HEK293 (cell line): ENCODE measurements at regions not wholly inside any gene's neighbourhood (a gene's known extent, or its start where the extent isn't known, plus 50 kb on each side); places are given as distances from the start of the nearest gene placed in this dataset.

ENCODE experiments used
- CTCF ChIP-seq: fragments of 450-650 bp; formaldehyde crosslinking; IDR thresholded peaks from 2 replicates; pipeline ENCODE4 v1.5.1; 2016; ENCODE audit warnings: missing biosample characterization, missing genetic modification characterization
- IKZF3 ChIP-seq: fragments of 450-650 bp; IDR thresholded peaks from 2 replicates; pipeline ENCODE4 v1.5.0; 2018; ENCODE audit warnings: missing biosample characterization, mild to moderate bottlenecking, missing genetic modification characterization, moderate library complexity
- SP2 ChIP-seq: fragments of 450-650 bp; formaldehyde crosslinking; IDR thresholded peaks from 2 replicates; pipeline ENCODE4 v1.5.1; 2016; ENCODE audit warnings: missing biosample characterization, missing genetic modification characterization

- TF ChIP-seq SP2 (tag by site-specific recombination) (no peak), IKZF3 (no peak), CTCF (tag by site-specific recombination) (no peak)
Measured at GRCh38 chr12:74620921-74621320, 83.3 kb downstream of the ATXN7L3B start.
